Astrocyte (in vitro differentiated cells and primary cell): ENCODE measurements at regions not wholly inside any gene's neighbourhood (a gene's known extent, or its start where the extent isn't known, plus 50 kb on each side); places are given as distances from the start of the nearest gene placed in this dataset.

ENCODE experiments used
- EZH2 ChIP-seq: IDR thresholded peaks from 2 replicates; pipeline ENCODE4 v1.6.1; 2012; ENCODE audit warnings: mild to moderate bottlenecking, low read length, inconsistent platforms; ENCODE audit not compliant: insufficient read depth
- TF ChIP-seq, protein P1 (sequence below): IDR thresholded peaks from 2 replicates; pipeline ENCODE4 v1.5.1; 2011; ENCODE audit warnings: low read depth, mild to moderate bottlenecking, inconsistent platforms, low read length, moderate library complexity; ENCODE audit not compliant: insufficient read depth

DNA sequence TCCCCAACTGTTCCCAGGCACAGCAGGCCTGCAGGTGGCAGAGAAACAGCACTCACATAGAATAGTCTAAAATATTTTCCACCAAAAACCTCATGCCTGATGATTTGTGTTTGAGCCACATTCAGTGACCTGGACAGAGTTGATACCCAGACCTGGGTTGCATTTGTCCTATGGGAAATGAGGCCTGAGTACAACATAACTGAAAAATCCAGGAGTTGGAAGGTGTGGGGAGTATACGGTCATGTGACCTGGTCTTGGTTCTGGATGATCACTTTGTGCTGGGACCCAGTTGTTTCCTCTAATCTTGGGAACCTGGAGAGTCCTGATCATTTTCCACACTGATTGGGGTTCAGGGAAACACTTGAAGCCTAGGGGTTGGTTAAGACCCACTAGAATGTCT lies 200.3 kb upstream of the MPHOSPH6 start:
- TF ChIP-seq, protein P1, sequence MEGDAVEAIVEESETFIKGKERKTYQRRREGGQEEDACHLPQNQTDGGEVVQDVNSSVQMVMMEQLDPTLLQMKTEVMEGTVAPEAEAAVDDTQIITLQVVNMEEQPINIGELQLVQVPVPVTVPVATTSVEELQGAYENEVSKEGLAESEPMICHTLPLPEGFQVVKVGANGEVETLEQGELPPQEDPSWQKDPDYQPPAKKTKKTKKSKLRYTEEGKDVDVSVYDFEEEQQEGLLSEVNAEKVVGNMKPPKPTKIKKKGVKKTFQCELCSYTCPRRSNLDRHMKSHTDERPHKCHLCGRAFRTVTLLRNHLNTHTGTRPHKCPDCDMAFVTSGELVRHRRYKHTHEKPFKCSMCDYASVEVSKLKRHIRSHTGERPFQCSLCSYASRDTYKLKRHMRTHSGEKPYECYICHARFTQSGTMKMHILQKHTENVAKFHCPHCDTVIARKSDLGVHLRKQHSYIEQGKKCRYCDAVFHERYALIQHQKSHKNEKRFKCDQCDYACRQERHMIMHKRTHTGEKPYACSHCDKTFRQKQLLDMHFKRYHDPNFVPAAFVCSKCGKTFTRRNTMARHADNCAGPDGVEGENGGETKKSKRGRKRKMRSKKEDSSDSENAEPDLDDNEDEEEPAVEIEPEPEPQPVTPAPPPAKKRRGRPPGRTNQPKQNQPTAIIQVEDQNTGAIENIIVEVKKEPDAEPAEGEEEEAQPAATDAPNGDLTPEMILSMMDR, result no peak
- no peak for TF ChIP-seq EZH2
